Suprapubic skin (tissue), 4 donors: ENCODE measurements at regions not wholly inside any gene's neighbourhood (a gene's known extent, or its start where the extent isn't known, plus 50 kb on each side); places are given as distances from the start of the nearest gene placed in this dataset.

ENCODE experiments used
- DNase-seq, 2 donors: peaks; one replicate each; pipeline ENCODE4 v3.0.0-alpha.2; 2019; ENCODE audit warnings: low spot score in 2 of 2
- H3K27ac ChIP-seq: fragments of 200-600 bp; sonication (generic); one replicate; pipeline ENCODE4 v1.5.1; 2019
- H3K27me3 ChIP-seq: fragments of 200-600 bp; sonication (generic); one replicate; pipeline ENCODE4 v1.5.1; 2019
- H3K36me3 ChIP-seq: fragments of 200-600 bp; sonication (generic); one replicate; pipeline ENCODE4 v1.5.1; 2019
- H3K4me1 ChIP-seq: fragments of 200-600 bp; sonication (generic); one replicate; pipeline ENCODE4 v1.5.1; 2019
- H3K4me3 ChIP-seq: fragments of 200-600 bp; sonication (generic); one replicate; pipeline ENCODE4 v1.5.1; 2019; ENCODE audit warnings: mild to moderate bottlenecking
- H3K9me3 ChIP-seq: fragments of 200-600 bp; sonication (generic); one replicate; pipeline ENCODE4 v1.5.1; 2019
- EP300 ChIP-seq: sonication (generic); formaldehyde crosslinking; IDR thresholded peaks from one replicate; pipeline ENCODE4 v1.6.1; 2017; ENCODE audit warnings: antibody characterized with exemption
- POLR2A ChIP-seq, 2 donors: fragments of 450-650 bp; IDR thresholded peaks; one replicate each; pipeline ENCODE4 v1.6.1; 2017; ENCODE audit warnings: antibody characterized with exemption in 2 of 2, mild to moderate bottlenecking in 2 of 2, moderate library complexity in 2 of 2
- POLR2AphosphoS5 ChIP-seq, 3 donors: sonication (generic); formaldehyde crosslinking; IDR thresholded peaks; one replicate each; pipeline ENCODE4 v1.6.1; 2017; ENCODE audit warnings: antibody characterized with exemption in 3 of 3
- WGBS: methylation state at CpG from one replicate; pipeline ENCODE4 v1.1.5; 2018; 5-methylcytosine and 5-hydroxymethylcytosine counted together
- TF ChIP-seq, protein P1 (sequence below), 2 donors: fragments of 200-600 bp in 1 of 2; fragments of 450-650 bp in 1 of 2; sonication (generic) in 1 of 2; IDR thresholded peaks; one replicate each; pipeline ENCODE4 v1.5.1; 2016 to 2019; ENCODE audit warnings: antibody characterized with exemption in 2 of 2, mild to moderate bottlenecking in 1 of 2, moderate library complexity in 1 of 2

DNA sequence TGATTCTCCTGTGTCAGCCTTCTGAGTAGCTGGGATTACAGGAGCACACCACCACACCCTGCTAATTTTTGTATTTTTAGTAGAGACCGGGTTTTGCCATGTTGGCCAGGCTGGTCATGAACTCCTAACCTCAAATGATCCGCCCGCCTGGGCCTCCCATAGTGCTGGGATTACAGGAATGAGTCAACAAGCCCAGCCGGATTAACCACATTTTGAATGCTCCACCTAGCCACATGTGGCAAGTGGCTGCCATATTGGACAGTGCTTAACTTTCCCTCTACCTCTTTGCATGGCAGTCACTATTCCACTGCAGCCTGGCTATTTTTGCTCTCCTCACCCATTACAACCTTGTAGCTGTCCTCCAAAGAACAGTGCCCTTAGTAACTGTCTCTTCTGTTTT is 160.1 kb downstream of the GATA3 start:
- Histone ChIP-seq H3K4me3 (no peak overlapping the region), H3K4me1 (no peaks in the 10 kb centered on the region), H3K36me3 (no peaks in the 10 kb centered on the region), H3K9me3 (no peaks in the 10 kb centered on the region), H3K27me3 (peaks cover 4% of the 10 kb centered on the region), H3K27ac (no peak overlapping the region)
- no peak for DNase-seq
- 92% methylated on average over 4 of the region's 4 CpGs for WGBS
- TF ChIP-seq POLR2A (IDR thresholded peaks at IDR 0.05) (no peak), POLR2AphosphoS5 (IDR thresholded peaks at IDR 0.05) (no peak), EP300 (no peak)
- TF ChIP-seq, protein P1, sequence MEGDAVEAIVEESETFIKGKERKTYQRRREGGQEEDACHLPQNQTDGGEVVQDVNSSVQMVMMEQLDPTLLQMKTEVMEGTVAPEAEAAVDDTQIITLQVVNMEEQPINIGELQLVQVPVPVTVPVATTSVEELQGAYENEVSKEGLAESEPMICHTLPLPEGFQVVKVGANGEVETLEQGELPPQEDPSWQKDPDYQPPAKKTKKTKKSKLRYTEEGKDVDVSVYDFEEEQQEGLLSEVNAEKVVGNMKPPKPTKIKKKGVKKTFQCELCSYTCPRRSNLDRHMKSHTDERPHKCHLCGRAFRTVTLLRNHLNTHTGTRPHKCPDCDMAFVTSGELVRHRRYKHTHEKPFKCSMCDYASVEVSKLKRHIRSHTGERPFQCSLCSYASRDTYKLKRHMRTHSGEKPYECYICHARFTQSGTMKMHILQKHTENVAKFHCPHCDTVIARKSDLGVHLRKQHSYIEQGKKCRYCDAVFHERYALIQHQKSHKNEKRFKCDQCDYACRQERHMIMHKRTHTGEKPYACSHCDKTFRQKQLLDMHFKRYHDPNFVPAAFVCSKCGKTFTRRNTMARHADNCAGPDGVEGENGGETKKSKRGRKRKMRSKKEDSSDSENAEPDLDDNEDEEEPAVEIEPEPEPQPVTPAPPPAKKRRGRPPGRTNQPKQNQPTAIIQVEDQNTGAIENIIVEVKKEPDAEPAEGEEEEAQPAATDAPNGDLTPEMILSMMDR (IDR thresholded peaks at IDR 0.05), result no peak

DNA sequence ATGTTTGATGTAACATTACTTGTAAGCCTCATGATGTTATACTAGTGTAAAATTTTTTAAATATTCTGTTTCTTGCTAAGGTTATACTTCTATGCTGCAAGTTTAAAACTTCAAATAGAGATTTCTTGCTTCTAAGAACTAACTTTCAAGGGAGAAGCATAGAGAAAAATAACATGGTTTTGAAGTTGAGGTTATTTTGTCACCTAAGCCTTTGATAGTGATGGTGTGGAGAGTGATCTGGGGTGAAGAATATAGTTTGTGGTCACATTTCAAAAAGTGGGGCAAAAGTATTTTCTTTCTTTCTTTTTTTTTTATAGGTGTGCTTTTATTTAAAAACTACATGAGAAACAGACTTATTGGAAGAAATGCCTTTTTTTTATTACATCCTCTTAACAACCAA is 162.4 kb downstream of the GATA3 start:
- no peak for TF ChIP-seq EP300
- TF ChIP-seq POLR2AphosphoS5 (IDR thresholded peaks at IDR 0.05), result no peak
- TF ChIP-seq, protein P1 (IDR thresholded peaks at IDR 0.05), result no peak
- TF ChIP-seq POLR2A (IDR thresholded peaks at IDR 0.05), result no peak
- H3K27ac ChIP-seq, result no peak overlapping the region
- H3K4me3 ChIP-seq, result no peak overlapping the region
- H3K9me3 ChIP-seq, result no peaks in the 10 kb centered on the region
- H3K36me3 ChIP-seq, result no peaks in the 10 kb centered on the region
- no peaks in the 10 kb centered on the region for H3K4me1 ChIP-seq
- no peak for DNase-seq
- peaks cover under 1% of the 10 kb centered on the region for H3K27me3 ChIP-seq

GRCh38 chr10:8221451-8221850 is 167.0 kb downstream of the GATA3 start:
- Histone ChIP-seq H3K4me3 (no peak overlapping the region), H3K27me3 (no peaks in the 10 kb centered on the region), H3K36me3 (no peaks in the 10 kb centered on the region), H3K4me1 (peaks cover 9% of the 10 kb centered on the region), H3K27ac (no peak overlapping the region), H3K9me3 (no peaks in the 10 kb centered on the region)
- no peak for DNase-seq
- TF ChIP-seq EP300 (no peak), POLR2AphosphoS5 (IDR thresholded peaks at IDR 0.05) (no peak), POLR2A (IDR thresholded peaks at IDR 0.05) (no peak)
- TF ChIP-seq, protein P1 (IDR thresholded peaks at IDR 0.05), result no peak
- 74% methylated on average over 6 of the region's 6 CpGs for WGBS

DNA sequence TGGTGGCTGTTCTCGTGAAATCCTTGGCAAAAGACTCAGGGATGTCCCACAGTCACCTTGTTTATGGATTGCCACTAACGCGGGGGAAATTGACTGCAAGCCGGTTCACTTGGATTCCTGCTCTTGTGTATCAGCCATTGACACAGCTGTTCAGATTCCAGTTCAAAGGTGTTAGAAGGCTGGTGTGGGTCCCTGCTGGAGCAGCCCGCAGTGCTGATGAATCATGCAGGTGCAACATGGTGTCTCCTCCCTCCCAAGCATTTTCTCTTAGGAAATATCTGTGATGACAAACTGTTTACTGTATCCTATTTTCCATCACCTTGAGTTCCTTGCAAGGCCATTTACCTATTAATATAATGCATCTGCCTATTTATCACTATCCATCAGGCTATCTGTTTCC is 170.1 kb downstream of the GATA3 start:
- peak in 1 of 3 donors; percentile 14 for TF ChIP-seq POLR2AphosphoS5 (IDR thresholded peaks at IDR 0.05)
- TF ChIP-seq EP300, result no peak
- peaks cover 9% of the 10 kb centered on the region for H3K4me1 ChIP-seq
- H3K4me3 ChIP-seq, result no peak overlapping the region
- DNase-seq, result no peak
- H3K27me3 ChIP-seq, result no peaks in the 10 kb centered on the region
- no peaks in the 10 kb centered on the region for H3K9me3 ChIP-seq
- peak overlapping the region; percentile 63 for H3K27ac ChIP-seq
- WGBS, result 59% methylated on average over 5 of the region's 5 CpGs
- no peaks in the 10 kb centered on the region for H3K36me3 ChIP-seq

DNA sequence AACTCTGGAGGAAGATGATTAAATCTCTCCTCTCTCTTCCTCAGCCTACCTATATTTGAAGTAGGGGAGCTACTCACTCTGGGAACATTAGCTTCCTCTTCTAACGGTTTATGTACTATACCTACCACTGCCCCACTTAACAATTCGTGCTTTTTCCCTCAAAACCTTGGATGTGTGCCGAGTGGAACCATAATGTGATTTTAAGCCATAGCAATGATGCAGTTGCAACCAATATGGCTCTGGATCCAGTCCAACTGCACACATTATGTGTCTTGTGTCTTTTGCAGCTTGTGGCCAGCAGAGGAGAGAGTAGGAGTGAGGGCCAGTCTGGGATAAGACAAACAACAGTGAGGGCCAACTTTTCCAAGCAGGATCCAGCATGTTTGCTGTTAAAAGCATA is 170.7 kb downstream of the GATA3 start:
- H3K9me3 ChIP-seq, result no peaks in the 10 kb centered on the region
- DNase-seq, result no peak
- 33% methylated on average over 3 of the region's 3 CpGs for WGBS

More for the DNA sequence above, 170.7 kb downstream of the GATA3 start:
- no peak for TF ChIP-seq EP300
- no peak for TF ChIP-seq POLR2AphosphoS5 (IDR thresholded peaks at IDR 0.05)
- TF ChIP-seq, protein P1 (IDR thresholded peaks at IDR 0.05), result no peak
- no peak for TF ChIP-seq POLR2A (IDR thresholded peaks at IDR 0.05)
- Histone ChIP-seq H3K27ac (no peak overlapping the region), H3K4me1 (peaks cover 9% of the 10 kb centered on the region), H3K27me3 (no peaks in the 10 kb centered on the region), H3K36me3 (no peaks in the 10 kb centered on the region), H3K4me3 (no peak overlapping the region)
